ENCODE measurements at regions not wholly inside any gene's neighbourhood (a gene's known extent, or its start where the extent isn't known, plus 50 kb on each side); places are given as distances from the start of the nearest gene placed in this dataset.

- ChIA-PET POLR2A (no interaction called here), CTCF (no interaction called here)
- no peak overlapping the region for H3K4me3 ChIP-seq (ENCODE audit: low read depth, low read length)
- DNase-seq (ENCODE audit: low read depth, low spot score), result no peak
- TF ChIP-seq, protein P1, sequence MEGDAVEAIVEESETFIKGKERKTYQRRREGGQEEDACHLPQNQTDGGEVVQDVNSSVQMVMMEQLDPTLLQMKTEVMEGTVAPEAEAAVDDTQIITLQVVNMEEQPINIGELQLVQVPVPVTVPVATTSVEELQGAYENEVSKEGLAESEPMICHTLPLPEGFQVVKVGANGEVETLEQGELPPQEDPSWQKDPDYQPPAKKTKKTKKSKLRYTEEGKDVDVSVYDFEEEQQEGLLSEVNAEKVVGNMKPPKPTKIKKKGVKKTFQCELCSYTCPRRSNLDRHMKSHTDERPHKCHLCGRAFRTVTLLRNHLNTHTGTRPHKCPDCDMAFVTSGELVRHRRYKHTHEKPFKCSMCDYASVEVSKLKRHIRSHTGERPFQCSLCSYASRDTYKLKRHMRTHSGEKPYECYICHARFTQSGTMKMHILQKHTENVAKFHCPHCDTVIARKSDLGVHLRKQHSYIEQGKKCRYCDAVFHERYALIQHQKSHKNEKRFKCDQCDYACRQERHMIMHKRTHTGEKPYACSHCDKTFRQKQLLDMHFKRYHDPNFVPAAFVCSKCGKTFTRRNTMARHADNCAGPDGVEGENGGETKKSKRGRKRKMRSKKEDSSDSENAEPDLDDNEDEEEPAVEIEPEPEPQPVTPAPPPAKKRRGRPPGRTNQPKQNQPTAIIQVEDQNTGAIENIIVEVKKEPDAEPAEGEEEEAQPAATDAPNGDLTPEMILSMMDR (IDR thresholded peaks at IDR 0.05; ENCODE audit: insufficient read depth, low read length, missing control alignments), result no peak
These were observed 719.4 kb downstream of the SOCS6 start for GRCh38 chr18:71008257-71008656.

DNA sequence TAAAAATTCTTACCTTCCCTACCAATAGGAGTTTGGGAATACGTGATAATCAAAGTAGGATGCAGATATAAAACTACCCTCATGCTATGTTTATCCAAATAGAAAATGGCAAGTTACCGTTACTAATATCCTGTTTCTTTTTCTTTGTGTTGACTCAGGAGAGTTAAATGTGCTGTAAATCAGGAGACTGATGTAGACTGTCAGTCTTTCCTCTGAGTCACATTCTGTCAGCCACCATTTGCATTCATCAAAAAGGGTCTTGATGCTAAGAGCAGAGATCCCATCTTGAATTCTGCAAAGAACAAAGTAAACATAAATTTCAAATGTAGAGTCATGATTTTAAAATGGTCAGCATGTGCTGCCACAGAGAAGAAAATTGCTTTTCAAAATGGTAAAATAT is 712.8 kb downstream of the SOCS6 start:
- TF ChIP-seq, protein P1 (IDR thresholded peaks at IDR 0.05; ENCODE audit: insufficient read depth, low read length, missing control alignments), result no peak
- no peak for DNase-seq (ENCODE audit: low read depth, low spot score)
- ChIA-PET POLR2A (no interaction called here), CTCF (no interaction called here)
- H3K4me3 ChIP-seq (ENCODE audit: low read depth, low read length), result no peak overlapping the region

- POLR2A ChIA-PET, result no interaction called here
- no peak for DNase-seq (ENCODE audit: low read depth, low spot score)
- CTCF ChIA-PET, result no interaction called here
- TF ChIP-seq, protein P1 (IDR thresholded peaks at IDR 0.05; ENCODE audit: insufficient read depth, low read length, missing control alignments), result no peak
- H3K4me3 ChIP-seq (ENCODE audit: low read depth, low read length), result no peak overlapping the region
These were observed 709.6 kb downstream of the SOCS6 start for GRCh38 chr18:70998490-70998889.

- TF ChIP-seq, protein P1 (IDR thresholded peaks at IDR 0.05; ENCODE audit: insufficient read depth, low read length, missing control alignments), result no peak
- no peak overlapping the region for H3K4me3 ChIP-seq (ENCODE audit: low read depth, low read length)
- POLR2A ChIA-PET, result no interaction called here
- DNase-seq (ENCODE audit: low read depth, low spot score), result no peak
- CTCF ChIA-PET, result no interaction called here
These were observed 705.3 kb downstream of the SOCS6 start for GRCh38 chr18:70994116-70994515.

DNA sequence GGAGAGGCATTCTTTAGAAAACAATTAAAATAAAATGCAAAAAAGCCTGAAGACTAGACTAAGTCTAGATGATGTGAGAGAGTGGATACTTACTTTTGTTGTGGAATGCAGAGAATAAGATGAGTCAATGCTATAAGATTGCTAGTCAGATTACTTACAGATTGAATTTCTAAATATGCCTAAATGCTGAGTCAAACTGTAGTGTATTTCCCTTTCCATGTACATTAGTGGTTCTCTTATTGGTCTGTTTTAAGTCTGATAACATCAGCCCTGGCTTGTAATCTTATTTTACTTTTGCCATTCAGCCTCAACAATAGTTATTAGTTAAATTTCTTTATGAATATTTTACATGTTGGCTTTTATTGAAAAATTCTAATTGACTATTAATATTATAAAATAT is 702.7 kb downstream of the SOCS6 start:
- TF ChIP-seq, protein P1 (IDR thresholded peaks at IDR 0.05; ENCODE audit: insufficient read depth, low read length, missing control alignments), result no peak
- CTCF ChIA-PET, result no interaction called here
- no peak for DNase-seq (ENCODE audit: low read depth, low spot score)

GRCh38 chr18:70985948-70986347 is 697.1 kb downstream of the SOCS6 start:
- TF ChIP-seq, protein P1 (IDR thresholded peaks at IDR 0.05; ENCODE audit: insufficient read depth, low read length, missing control alignments), result no peak
- POLR2A ChIA-PET, result no interaction called here

More for the DNA sequence above, 702.7 kb downstream of the SOCS6 start:
- POLR2A ChIA-PET, result no interaction called here
- no peak overlapping the region for H3K4me3 ChIP-seq (ENCODE audit: low read depth, low read length)

More at GRCh38 chr18:70985948-70986347, 697.1 kb downstream of the SOCS6 start:
- CTCF ChIA-PET, result no interaction called here
- no peak overlapping the region for H3K4me3 ChIP-seq (ENCODE audit: low read depth, low read length)
- no peak for DNase-seq (ENCODE audit: low read depth, low spot score)

All from AG04449 (cell line).